HuH-7.5 (cell line): ENCODE measurements at regions not wholly inside any gene's neighbourhood (a gene's known extent, or its start where the extent isn't known, plus 50 kb on each side); places are given as distances from the start of the nearest gene placed in this dataset.
"Not testable (repeated sequence)": the region's sequence is repeated elsewhere in the genome, so short reads cannot be mapped to it uniquely, and the experiment has no call there.

ENCODE experiments used
- DNase-seq: peaks from one replicate; pipeline ENCODE4 v3.0.0; 2011; ENCODE audit warnings: low spot score

DNA sequence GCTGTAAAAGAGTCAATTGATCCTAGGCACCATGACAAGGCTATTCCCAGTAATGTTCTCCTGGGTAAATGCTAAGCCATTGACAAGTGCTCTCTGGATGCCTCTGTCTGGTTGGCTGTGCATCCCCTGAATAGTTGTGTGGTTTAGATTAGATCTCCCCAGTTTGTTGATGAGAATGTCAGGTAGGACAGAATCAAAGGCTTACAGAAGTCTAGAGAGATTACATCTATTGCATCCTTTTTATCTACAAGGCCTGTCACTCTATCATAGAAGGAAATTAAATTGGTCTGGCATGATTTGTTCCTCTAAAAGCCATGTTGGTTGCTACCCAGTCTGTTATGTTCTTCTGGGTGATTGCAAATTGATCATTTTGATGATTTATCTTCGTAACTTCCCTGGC lies 548.3 kb downstream of the GATA3 start:
- no peak for DNase-seq

DNA sequence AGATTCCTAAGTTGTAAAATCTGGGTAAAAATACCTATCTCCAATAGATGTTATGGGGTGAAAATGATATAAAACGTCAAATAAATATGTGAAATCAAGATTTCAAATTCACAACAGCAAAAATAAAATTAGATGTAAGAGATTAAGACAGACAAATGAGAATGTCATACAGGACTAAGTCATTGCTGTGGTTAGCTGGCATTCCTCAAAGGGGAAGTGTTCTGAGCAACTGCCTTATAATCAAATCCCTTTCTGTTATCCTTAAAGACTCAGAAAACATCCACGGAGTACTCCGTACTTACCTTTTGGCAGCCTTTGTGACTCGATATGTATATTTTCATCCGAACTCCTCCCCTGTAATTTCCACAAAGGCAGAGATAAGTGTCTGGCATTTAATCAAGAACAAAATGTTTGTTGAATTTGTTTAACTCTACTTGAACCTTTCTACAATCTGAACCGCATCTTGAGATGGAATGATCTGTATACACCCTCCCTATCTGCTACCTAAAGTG lies 559.6 kb downstream of the GATA3 start:
- no peak for DNase-seq

DNA sequence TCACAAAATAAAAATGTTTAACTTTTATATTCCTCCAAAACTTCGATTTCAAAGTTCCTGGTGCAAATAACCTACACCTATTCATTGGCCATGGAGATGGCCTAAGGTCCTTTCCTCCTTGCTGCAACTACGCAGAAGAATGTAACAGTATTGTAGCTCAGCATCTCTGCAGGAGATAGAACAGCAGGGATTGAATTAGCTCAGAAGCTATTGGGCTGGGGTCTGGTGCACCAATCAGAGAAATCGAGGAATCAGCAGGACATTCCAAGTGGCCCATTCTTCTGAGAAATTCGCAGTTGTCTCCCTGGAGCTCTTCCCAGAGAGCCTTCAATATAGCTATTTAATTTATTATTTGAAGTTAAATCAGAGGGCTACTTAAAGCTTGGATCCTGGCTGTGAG lies 560.6 kb downstream of the GATA3 start:
- DNase-seq = no peak

DNA sequence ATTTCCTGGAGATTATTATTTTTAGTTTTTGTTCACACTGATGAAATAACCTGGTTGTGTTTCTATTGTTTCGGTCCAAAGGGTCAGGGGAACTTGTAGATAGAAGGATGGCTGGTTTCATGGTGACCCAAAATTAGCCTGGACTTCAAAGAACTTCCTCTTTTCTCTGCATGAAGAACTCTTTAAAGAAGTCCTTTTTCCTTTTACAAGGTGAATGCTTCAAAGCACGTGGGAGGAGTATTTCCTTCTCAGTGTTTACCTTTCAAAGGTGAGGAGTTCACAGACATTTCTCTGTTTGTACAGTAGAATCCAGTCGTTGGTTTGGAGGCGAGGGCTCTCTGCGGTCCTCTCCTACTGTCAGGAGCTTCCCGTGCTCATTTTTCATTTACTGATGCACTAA lies 561.7 kb downstream of the GATA3 start:
- no peak for DNase-seq

DNA sequence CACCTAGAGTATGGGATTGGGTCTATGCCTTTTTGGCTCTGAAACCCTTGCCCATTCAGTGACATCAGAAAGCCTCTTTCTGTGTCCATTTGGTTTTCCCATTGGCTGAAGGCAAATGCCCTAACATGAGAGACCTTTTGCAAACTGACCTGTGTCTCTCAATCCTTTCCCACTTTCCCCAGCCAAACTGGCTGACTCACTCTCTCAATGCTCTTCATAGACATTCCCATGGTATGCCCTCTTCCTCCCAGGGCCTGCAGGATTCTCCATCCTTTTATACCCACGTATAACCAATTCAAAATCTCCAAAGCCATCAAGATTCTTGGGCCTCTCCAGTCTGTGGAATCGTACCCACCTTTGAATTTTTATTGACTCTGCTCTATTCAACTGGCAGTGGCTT lies 563.3 kb downstream of the GATA3 start:
- DNase-seq = no peak

DNA sequence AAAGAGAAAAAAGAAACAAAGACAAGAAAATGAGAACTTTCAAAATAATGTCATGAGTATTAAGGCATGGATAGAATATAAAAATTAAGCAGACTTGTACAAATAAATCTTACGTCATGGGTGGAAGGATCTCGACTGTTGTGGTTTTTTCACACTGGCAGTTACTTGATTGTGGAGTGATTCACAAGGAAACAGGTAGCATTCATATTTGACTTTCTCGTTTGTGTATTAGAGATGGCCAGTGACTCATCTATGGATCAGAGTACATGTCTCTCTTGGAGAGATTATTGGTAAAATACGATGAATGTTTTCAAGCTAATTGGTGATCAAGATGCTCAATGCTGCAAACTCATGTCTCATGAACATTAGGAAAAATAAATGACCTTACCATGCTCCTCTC lies 564.3 kb downstream of the GATA3 start:
- DNase-seq = no peak

DNA sequence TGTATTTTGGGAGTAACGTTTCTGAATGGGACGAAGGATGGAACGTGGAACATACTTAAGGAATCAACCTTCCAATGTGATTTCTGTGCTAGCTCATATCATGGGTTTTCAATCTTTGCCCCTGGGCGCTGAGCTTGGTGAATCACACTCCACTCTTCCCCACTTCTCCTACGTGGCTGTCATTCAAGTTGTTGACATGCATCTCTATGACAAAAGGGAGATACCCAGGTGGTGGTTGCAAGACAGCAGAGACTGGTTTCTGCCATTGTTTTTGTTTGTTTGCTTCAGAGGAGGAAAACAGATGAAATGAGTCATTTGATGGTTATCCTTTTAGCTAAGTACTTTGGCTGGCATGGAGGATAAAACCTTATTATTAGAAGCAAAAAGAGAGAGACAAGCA lies 573.9 kb downstream of the GATA3 start:
- no peak for DNase-seq

DNA sequence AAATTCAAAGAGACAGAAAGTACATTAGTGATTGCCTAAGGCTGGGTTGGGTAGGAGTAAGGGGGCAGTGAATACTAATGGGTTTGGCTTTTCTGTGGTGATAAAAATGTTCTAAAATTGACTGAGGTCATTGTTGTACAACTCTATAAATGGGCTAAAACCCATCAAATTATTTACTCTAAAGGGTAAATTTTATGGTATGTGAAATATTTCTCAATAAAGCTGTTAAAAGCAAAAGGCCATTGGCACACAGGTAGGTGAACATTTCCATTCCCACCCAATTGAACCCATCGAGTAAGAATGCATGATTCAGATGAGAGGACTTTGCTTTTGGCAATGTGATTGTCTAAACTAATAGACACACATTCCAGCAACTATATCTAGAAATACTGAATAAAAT lies 579.4 kb downstream of the GATA3 start:
- DNase-seq = no peak

DNA sequence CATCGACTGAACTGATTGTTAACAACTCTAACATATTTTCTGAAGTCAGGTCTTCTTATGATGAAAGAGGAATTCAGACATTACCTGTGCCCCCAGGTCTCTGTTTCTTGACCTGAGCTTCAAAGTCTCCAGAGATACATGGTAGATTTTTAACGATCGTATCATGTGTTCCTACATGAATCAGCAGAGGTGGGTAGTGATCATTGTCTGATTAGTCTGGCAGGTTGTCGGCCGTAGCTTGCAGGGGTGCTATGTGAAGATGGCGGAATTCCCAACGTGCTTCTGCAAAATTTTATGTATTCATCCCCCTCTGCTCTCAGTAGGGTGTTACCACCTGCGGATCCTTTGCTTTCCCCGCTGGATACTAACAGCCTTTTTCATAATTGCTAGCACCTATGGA lies 581.9 kb downstream of the GATA3 start:
- no peak for DNase-seq

DNA sequence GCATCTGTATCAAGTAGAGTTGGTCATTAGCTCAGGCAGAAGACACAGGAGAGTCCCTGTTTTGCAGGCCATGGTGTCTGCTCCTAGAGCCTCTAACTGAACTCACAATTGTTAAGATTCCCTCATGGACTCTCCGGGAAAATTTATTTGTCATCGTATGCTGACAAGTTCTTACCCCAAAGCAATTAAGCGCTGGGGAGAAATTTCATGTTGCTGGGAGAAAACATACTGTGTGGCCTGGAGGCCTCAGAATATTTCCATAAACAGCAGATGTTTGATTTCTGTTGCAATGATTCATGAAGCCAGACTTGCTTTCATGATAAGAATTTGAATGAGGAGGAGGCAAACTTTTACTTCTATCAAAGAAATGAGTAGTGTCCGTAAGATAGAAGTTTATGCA lies 583.2 kb downstream of the GATA3 start:
- DNase-seq = no peak

DNA sequence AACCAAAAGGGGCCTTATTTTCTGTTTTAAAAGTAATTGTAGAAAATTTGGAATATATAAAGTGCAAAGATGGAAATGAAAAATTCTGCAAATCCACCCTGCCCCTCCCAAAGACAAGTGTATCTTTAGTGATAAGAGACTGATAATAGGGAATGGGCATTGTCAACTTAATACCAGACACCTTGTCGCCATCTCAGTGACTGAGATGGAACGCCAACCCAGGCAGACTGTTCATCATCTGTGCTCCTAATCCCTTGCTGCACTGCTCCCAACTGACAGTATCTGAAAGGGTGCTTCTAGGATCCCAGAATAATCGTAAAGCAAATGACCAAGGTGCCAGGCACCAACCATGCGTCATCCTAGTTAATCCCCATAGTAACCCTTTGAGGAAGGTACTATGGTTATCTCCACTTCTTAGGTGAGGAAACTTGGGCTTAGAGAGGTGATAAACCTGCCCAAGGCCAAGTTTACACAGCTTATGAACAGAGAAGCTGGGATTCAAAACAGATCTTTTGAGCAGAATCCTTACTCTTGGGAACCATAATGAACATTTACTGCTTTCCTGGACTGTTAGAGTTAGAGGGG lies 583.7 kb downstream of the GATA3 start:
- DNase-seq = no peak

DNA sequence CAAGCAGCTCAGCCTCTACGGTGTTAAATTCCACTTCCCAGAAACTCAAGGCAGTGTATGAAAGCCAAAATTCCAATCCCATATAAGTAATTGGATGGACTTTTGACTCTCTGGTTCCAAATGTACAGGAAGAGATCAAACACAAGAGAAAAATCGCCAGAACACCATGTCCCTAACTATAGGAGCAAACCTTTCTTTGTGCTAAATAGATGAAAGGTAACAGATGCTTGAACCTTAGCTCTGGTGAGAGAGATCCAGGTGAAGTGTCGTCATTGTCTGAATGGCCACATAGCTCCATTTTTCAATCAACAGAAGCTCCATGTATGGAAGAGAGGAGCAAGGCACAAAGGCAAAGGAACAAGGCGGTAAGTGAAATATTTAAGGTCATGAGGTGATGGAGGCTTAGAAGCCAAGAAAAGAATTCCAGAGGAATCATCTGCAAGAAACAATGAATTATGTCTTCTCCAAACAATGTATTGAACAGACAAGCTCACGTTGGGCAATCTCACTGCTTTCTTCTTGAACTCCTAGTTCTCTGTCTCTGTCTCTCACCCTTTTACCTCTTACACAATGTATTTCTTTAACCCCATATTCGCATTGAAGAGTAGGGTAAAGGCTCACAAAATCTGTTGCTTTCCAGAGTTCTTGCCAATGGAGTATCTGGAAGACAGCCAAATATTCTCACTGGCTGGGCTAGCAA lies 585.1 kb downstream of the GATA3 start:
- no peak for DNase-seq

DNA sequence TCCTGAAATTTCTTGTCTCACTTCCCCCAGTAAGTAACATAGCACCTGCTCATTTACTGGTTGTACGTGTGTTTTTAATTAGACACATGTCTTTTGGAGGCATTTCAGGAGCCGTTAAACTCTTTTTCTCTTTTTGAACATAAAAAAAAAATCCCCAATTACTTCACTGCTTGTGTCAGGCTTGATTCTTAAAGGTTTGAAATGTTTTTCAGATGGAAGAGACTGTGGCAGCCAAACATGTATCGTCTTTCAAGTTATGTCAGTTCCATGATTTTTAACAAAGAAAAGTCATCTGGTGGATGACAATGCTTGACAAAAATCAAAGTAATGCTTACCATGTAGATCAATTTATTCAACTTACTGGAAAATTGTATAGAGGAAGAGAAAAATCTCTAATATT lies 585.8 kb downstream of the GATA3 start:
- no peak for DNase-seq

DNA sequence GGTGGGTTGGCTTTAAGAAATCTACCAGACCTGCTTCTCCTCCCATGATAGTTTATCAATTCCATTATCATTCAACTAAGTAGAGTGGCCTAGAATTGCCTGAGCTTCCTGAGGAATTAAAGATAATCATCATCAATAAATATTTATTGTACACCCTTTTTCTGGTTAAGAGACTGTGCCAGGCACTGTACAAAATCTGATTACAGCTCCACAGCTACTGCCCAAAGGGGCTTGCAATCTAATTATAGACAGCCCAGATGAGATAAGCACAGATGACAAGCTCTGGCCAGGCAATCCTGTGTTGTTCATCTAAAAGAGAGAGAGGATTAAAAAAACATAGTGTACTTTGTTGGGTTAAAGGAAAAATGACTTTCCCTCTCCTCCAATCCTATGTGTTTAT lies 586.4 kb downstream of the GATA3 start:
- no peak for DNase-seq

DNA sequence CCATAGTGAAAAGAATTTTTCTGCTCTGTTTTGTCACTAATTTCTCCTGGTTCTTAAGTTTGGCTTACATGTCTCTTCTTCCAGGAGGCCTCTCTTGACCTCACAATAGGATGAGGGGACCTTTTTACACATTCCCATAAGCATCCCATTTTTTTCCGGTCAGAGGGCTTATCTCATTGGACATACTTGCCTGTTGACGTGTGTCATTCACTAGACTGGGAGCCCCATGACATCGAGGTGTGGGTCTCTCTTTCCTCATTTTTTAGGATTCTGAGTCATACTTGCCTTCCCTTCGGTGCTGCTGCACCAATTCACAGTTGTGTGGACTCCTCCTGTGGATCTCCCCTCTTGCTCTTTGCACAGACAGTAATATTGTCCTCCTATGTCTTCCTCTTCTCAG lies 601.8 kb downstream of the GATA3 start:
- no peak for DNase-seq

DNA sequence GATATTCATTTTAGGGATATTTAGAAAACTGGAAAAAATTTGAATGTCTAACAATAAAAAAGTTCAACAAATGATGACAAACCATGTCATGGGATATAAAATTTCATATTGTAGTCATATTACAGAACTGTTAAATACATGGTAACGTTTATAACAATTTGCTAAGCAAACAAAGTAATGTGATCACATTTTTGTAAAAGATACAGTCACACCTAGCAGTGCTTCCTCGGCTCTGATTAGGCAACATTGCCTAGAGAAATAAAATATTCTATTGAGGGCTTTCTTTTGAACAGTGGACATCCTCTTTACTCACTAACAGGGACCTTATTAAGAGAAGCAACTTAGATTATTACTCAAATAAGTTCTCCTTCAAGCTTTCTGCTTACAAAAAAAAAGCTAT lies 605.5 kb downstream of the GATA3 start:
- no peak for DNase-seq

DNA sequence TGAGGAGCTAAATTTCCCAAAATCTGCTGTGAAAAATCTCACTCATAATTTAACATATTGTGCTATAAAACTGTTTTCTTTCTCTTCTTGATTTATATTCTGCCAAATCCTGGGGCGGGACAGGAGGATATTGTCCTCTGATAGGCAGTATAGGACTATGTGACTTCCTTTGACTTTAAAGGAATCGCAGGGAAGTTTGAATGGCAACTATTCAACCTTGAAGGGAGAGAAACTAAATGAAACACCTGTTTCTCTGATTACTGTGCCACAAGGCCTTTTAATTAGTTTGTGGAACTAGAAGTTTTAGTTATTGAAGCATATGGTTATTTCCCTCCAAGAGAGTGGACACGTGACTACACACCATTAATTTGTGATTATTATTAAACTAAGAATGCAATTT lies 607.4 kb downstream of the GATA3 start:
- DNase-seq = no peak

DNA sequence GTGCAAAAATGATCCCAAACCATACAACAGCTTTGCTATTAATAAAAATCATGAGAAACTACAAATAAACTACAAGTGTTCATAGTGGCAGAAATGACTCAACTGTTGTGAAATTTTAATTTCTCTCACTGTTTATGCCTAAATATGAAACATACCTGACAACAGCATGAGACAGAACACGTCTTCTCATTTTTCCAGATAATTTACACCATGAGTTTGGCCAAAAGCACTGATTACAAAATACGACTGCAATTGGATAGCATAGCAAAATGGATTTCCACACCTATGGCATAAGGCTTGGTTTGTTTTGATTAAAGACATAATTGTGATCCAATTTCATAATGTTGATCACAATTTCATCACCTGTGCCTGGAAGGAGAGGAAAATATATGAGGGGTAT lies 608.6 kb downstream of the GATA3 start:
- DNase-seq = no peak

DNA sequence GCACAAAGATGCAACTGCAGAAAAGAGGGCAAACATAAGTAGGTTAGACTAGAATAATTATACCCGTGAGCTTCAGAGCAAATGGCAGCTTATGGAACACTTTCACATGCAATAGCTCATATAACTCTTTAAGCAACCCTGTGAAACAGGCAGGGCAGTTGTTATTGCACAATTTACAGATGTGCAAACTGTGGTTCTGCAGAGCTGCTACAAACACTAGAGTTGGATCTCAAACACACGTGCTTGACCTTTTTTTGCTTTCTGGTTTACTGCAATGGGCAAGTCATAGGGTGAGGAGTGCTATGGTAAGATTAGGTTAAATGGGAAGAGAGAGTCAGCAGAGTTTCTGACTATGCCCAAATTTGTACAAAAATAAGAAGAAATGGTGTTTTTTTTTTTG lies 610.8 kb downstream of the GATA3 start:
- DNase-seq = no peak

DNA sequence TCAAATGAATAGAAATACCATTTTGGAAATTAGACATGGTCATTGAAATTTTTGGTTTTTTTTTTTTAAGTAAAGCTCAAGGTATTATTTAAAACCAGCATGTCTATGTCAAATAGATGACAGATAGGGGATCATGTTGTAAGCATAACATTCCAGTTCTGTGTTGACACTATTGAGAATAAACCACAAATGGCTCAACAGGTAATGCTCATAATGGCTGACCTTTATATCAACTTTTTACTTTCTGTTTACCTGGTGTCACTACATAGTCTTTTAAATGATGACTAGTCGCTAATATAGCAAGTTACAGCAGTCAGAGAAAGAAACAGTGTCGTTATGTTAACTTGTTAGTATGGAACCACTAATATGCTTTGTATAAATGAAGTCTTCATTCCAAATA lies 616.0 kb downstream of the GATA3 start:
- DNase-seq = no peak

DNA sequence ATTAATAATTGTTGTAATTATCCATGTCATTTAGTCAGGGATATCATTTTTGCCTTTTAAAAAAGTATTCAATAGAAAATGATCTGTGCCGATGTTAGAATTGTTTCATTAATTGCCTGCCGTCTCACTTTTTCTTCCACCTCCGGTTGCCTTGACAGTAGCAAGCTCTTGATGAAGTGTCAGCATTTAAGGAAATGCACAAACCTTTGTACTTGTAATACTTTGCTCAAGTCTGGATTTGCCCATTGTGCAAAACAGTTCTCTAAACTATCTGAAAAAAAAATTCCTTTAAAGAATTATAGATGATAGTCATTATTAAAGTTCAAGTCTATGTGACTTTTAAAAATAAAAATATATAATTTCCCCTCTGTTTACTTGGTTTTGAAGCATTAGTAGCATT lies 619.7 kb downstream of the GATA3 start:
- DNase-seq = no peak

DNA sequence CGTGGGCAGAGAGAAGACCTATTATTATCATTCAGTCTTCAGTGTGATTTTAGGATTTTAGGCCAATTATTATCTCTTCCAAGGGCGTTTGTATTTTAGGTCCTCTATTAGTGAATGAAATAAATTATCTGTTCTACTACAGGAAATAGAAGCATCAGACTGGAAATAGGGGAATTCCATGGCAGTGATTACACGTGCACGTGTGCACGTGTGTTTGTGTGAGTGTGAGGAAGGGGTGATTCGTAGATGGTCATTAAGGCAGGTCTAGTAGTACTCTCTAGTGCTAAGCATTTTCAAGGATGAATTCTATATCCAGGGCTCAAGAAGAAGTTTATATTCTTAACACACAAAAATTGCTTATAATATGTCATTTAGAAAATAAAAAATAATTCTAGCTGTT lies 623.2 kb downstream of the GATA3 start:
- no peak for DNase-seq

DNA sequence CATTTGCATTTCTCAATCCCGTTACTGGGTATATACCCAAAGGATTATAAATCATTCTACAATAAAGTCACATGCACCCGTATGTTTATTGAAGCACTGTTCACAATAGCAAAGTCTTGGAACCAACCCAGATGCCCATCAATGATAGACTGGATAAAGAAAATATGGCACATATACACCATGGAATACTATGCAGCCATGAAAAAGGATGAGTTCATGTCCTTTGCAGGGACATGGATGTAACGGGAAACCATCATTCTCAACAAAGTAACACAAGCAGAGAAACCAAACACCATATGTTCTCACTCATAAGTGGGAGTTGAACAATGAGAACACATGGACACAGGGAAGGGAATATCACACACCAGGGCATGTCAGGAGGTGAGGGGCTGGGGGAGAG lies 630.4 kb downstream of the GATA3 start:
- not testable (repeated sequence) for DNase-seq

DNA sequence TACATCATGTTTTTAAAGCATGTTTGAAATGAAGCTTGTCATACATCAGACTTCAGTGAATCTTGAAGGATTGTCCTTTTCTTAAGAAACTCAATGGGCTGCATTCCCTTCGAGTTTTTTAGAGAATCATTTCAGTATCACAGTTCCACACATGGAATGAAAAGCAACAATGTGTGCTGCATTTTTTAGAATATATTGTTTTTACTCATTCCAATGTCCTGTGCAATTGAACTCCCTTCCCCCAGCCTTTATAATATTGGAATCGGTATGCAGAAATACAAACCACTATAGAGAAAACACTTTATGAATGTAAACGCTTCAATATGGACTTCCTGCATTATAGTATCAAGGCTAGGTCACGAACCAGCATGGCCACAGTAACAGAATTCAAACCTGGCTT lies 634.4 kb downstream of the GATA3 start:
- no peak for DNase-seq
